ENCODE measurements at regions not wholly inside any gene's neighbourhood (a gene's known extent, or its start where the extent isn't known, plus 50 kb on each side); places are given as distances from the start of the nearest gene placed in this dataset.

- DNase-seq: no peak
- Histone ChIP-seq H3K4me3 (no peak overlapping the region), H3K27me3 (ENCODE audit: low read depth) (no peaks in the 10 kb centered on the region), H3K27ac (no peak overlapping the region), H3K36me3 (no peaks in the 10 kb centered on the region), H3K9me3 (peaks cover 2% of the 10 kb centered on the region), H3K4me1 (no peaks in the 10 kb centered on the region)
- intact Hi-C loops (cut with DNase I): no loop called here
- ATAC-seq: no peak
- no peak for TF ChIP-seq CTCF (IDR thresholded peaks at IDR 0.05)
Observed at GRCh38 chr13:107690181-107690580, 525.2 kb downstream of the LIG4 start.

- H3K9me3 ChIP-seq: peaks cover 2% of the 10 kb centered on the region
- no peak overlapping the region for H3K4me3 ChIP-seq
- intact Hi-C loops (cut with DNase I): no loop called here
- H3K4me1 ChIP-seq: no peaks in the 10 kb centered on the region
- H3K27me3 ChIP-seq (ENCODE audit: low read depth): no peaks in the 10 kb centered on the region
- no peak overlapping the region for H3K27ac ChIP-seq
- DNase-seq (no peak), ATAC-seq (no peak)
- no peaks in the 10 kb centered on the region for H3K36me3 ChIP-seq
- no peak for TF ChIP-seq CTCF (IDR thresholded peaks at IDR 0.05)
Observed at GRCh38 chr13:107685876-107686275, 529.5 kb downstream of the LIG4 start.

GRCh38 chr13:107681600-107681999 lies 533.7 kb downstream of the LIG4 start:
- H3K9me3 ChIP-seq: peaks cover 2% of the 10 kb centered on the region
- DNase-seq (no peak), ATAC-seq (no peak)
- H3K4me1 ChIP-seq: no peaks in the 10 kb centered on the region
- intact Hi-C loops (cut with DNase I): no loop called here
- TF ChIP-seq CTCF (IDR thresholded peaks at IDR 0.05): no peak
- no peak overlapping the region for H3K27ac ChIP-seq
- H3K27me3 ChIP-seq (ENCODE audit: low read depth): no peaks in the 10 kb centered on the region
- no peaks in the 10 kb centered on the region for H3K36me3 ChIP-seq
- no peak overlapping the region for H3K4me3 ChIP-seq

- Histone ChIP-seq H3K36me3 (no peaks in the 10 kb centered on the region), H3K4me3 (no peak overlapping the region), H3K4me1 (no peaks in the 10 kb centered on the region), H3K27ac (no peak overlapping the region), H3K9me3 (no peaks in the 10 kb centered on the region), H3K27me3 (ENCODE audit: low read depth) (no peaks in the 10 kb centered on the region)
- DNase-seq (no peak), ATAC-seq (no peak)
- no peak for TF ChIP-seq CTCF (IDR thresholded peaks at IDR 0.05)
- intact Hi-C loops (cut with DNase I): no loop called here
Observed at GRCh38 chr13:107680115-107680514, 535.2 kb downstream of the LIG4 start.

- no peaks in the 10 kb centered on the region for H3K4me1 ChIP-seq
- H3K36me3 ChIP-seq: no peaks in the 10 kb centered on the region
- DNase-seq (no peak), ATAC-seq (peak in 1 of 2 donors; percentile 22)
- intact Hi-C loops (cut with DNase I): no loop called here
- H3K9me3 ChIP-seq: no peaks in the 10 kb centered on the region
- H3K4me3 ChIP-seq: no peak overlapping the region
- no peak overlapping the region for H3K27ac ChIP-seq
- no peak for TF ChIP-seq CTCF (IDR thresholded peaks at IDR 0.05)
- no peaks in the 10 kb centered on the region for H3K27me3 ChIP-seq (ENCODE audit: low read depth)
Observed at GRCh38 chr13:107678075-107678689, 537.2 kb downstream of the LIG4 start.

All from lower lobe of right lung (tissue), 2 donors.